ENCODE measurements at regions not wholly inside any gene's neighbourhood (a gene's known extent, or its start where the extent isn't known, plus 50 kb on each side); places are given as distances from the start of the nearest gene placed in this dataset.

- peaks cover 0 to 46% of the 10 kb centered on the region in 2 donors for H3K27me3 ChIP-seq
- DNase-seq (peak in 2 of 4 donors; percentile 25 to 50), ATAC-seq (no peak)
- H3K4me3 ChIP-seq, result no peak overlapping the region
- no peaks in the 10 kb centered on the region for H3K36me3 ChIP-seq
- TF ChIP-seq, protein P1, sequence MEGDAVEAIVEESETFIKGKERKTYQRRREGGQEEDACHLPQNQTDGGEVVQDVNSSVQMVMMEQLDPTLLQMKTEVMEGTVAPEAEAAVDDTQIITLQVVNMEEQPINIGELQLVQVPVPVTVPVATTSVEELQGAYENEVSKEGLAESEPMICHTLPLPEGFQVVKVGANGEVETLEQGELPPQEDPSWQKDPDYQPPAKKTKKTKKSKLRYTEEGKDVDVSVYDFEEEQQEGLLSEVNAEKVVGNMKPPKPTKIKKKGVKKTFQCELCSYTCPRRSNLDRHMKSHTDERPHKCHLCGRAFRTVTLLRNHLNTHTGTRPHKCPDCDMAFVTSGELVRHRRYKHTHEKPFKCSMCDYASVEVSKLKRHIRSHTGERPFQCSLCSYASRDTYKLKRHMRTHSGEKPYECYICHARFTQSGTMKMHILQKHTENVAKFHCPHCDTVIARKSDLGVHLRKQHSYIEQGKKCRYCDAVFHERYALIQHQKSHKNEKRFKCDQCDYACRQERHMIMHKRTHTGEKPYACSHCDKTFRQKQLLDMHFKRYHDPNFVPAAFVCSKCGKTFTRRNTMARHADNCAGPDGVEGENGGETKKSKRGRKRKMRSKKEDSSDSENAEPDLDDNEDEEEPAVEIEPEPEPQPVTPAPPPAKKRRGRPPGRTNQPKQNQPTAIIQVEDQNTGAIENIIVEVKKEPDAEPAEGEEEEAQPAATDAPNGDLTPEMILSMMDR (IDR thresholded peaks at IDR 0.05), result no peak
- intact Hi-C loops (cut with DNase I), result no loop called here
- H3K27ac ChIP-seq, result no peak overlapping the region
- H3K4me1 ChIP-seq, result no peaks in the 10 kb centered on the region
- no peaks in the 10 kb centered on the region for H3K9me3 ChIP-seq
Measured at GRCh38 chr11:134508219-134508990, 96.4 kb upstream of the B3GAT1 start.

GRCh38 chr11:134506046-134506445, 94.0 kb upstream of the B3GAT1 start:
- peaks cover 0 to 46% of the 10 kb centered on the region in 2 donors for H3K27me3 ChIP-seq
- ATAC-seq (no peak), DNase-seq (no peak)
- H3K9me3 ChIP-seq, result no peaks in the 10 kb centered on the region
- H3K27ac ChIP-seq, result no peak overlapping the region
- H3K4me1 ChIP-seq, result no peaks in the 10 kb centered on the region
- TF ChIP-seq, protein P1 (IDR thresholded peaks at IDR 0.05), result no peak
- intact Hi-C loops (cut with DNase I), result no loop called here
- no peak overlapping the region for H3K4me3 ChIP-seq
- H3K36me3 ChIP-seq, result no peaks in the 10 kb centered on the region

DNA sequence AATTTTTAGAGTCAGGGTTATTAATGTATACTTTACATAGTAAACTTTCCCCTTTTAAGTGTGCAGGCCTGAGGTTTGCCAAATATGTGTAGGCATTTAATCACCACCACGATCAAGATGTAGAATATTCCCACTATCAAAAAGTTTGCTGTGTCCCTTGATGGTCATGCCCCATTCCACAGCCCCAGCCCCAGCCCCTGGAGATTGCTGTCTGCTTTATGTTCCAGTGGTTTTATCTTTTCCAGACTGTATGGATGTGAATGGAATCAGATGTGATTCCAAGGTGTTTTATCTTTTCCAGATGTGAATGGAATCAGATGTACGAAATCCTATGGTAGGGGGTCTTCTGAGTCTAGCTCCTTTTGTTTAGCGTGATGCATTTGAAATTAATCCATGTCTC, 93.1 kb upstream of the B3GAT1 start:
- Histone ChIP-seq H3K27ac (no peak overlapping the region), H3K9me3 (no peaks in the 10 kb centered on the region), H3K27me3 (peaks cover 0 to 38% of the 10 kb centered on the region in 2 donors), H3K4me3 (no peak overlapping the region), H3K36me3 (no peaks in the 10 kb centered on the region), H3K4me1 (no peaks in the 10 kb centered on the region)
- intact Hi-C loops (cut with DNase I), result no loop called here
- TF ChIP-seq, protein P1 (IDR thresholded peaks at IDR 0.05), result no peak
- ATAC-seq, result no peak
- peak in 1 of 4 donors; percentile 12 for DNase-seq

GRCh38 chr11:134504146-134504905, 92.3 kb upstream of the B3GAT1 start:
- ATAC-seq (no peak), DNase-seq (peak in 2 of 4 donors; percentile 18 to 51)
- no peak overlapping the region for H3K27ac ChIP-seq
- peaks cover 0 to 30% of the 10 kb centered on the region in 2 donors for H3K27me3 ChIP-seq
- intact Hi-C loops (cut with DNase I), result no loop called here
- no peak overlapping the region for H3K4me3 ChIP-seq
- H3K9me3 ChIP-seq, result no peaks in the 10 kb centered on the region
- TF ChIP-seq, protein P1 (IDR thresholded peaks at IDR 0.05), result no peak
- no peaks in the 10 kb centered on the region for H3K36me3 ChIP-seq
- no peaks in the 10 kb centered on the region for H3K4me1 ChIP-seq

- Histone ChIP-seq H3K27me3 (peaks cover 0 to 30% of the 10 kb centered on the region in 2 donors), H3K9me3 (no peaks in the 10 kb centered on the region), H3K36me3 (no peaks in the 10 kb centered on the region), H3K4me3 (no peak overlapping the region), H3K27ac (no peak overlapping the region), H3K4me1 (no peaks in the 10 kb centered on the region)
- intact Hi-C loops (cut with DNase I), result no loop called here
- TF ChIP-seq, protein P1 (IDR thresholded peaks at IDR 0.05), result no peak
- DNase-seq (peak in 2 of 4 donors; percentile 9 to 65), ATAC-seq (no peak)
Measured at GRCh38 chr11:134503596-134503995, 91.6 kb upstream of the B3GAT1 start.

Measured in left lung (tissue), 4 donors.